ENCODE measurements at regions not wholly inside any gene's neighbourhood (a gene's known extent, or its start where the extent isn't known, plus 50 kb on each side); places are given as distances from the start of the nearest gene placed in this dataset.

GRCh38 chr13:60286707-60287106, 110.3 kb upstream of the TDRD3 start:
- DNase-seq, result no peak

GRCh38 chr13:60288569-60288968, 108.5 kb upstream of the TDRD3 start:
- DNase-seq, result no peak

- no peak for DNase-seq
These were observed 93.9 kb upstream of the TDRD3 start for GRCh38 chr13:60303166-60303565.

- no peak for DNase-seq
These were observed 85.5 kb upstream of the TDRD3 start for GRCh38 chr13:60311527-60311926.

- DNase-seq, result no peak
These were observed 84.0 kb upstream of the TDRD3 start for GRCh38 chr13:60312851-60313505.

GRCh38 chr13:60318186-60318585, 78.8 kb upstream of the TDRD3 start:
- peak in 1 of 3 donors; percentile 22 for DNase-seq

- DNase-seq, result no peak
These were observed 72.9 kb upstream of the TDRD3 start for GRCh38 chr13:60324131-60324530.

- no peak for DNase-seq
These were observed 70.7 kb upstream of the TDRD3 start for GRCh38 chr13:60326273-60326672.

- DNase-seq, result peak in 2 of 3 donors; percentile 16 to 49
These were observed 69.5 kb upstream of the TDRD3 start for GRCh38 chr13:60327511-60327910.

GRCh38 chr13:60328073-60328472, 68.9 kb upstream of the TDRD3 start:
- DNase-seq, result no peak

- peak in 1 of 3 donors; percentile 38 for DNase-seq
These were observed 67.6 kb upstream of the TDRD3 start for GRCh38 chr13:60329221-60329923.

GRCh38 chr13:60331249-60332012, 65.6 kb upstream of the TDRD3 start:
- DNase-seq, result no peak

- no peak for DNase-seq
These were observed 64.3 kb upstream of the TDRD3 start for GRCh38 chr13:60332682-60333081.

GRCh38 chr13:60334310-60334709, 62.7 kb upstream of the TDRD3 start:
- DNase-seq, result no peak

- DNase-seq, result peak in 2 of 3 donors; percentile 5 to 22
These were observed 61.5 kb upstream of the TDRD3 start for GRCh38 chr13:60335531-60335930.

GRCh38 chr13:60338754-60339153, 58.3 kb upstream of the TDRD3 start:
- no peak for DNase-seq

GRCh38 chr13:60343978-60344377, 53.0 kb upstream of the TDRD3 start:
- DNase-seq, result no peak

- DNase-seq, result no peak
These were observed 49.8 kb upstream of the TDRD3 start for GRCh38 chr13:60347174-60347573.
